Erythroblast (primary cell): ENCODE measurements at regions not wholly inside any gene's neighbourhood (a gene's known extent, or its start where the extent isn't known, plus 50 kb on each side); places are given as distances from the start of the nearest gene placed in this dataset.

Experiments
- GATA1 ChIP-seq: IDR thresholded peaks from 2 replicates; pipeline ENCODE4 v1.6.1; 2011; ENCODE audit warnings: low read depth, mild to moderate bottlenecking, control low read depth, low read length, moderate library complexity
- POLR2A ChIP-seq: IDR thresholded peaks from 2 replicates; pipeline ENCODE4 v1.6.1; 2011; ENCODE audit warnings: mild to moderate bottlenecking, low read length

- no peak for TF ChIP-seq POLR2A
- TF ChIP-seq GATA1, result no peak
Measured at GRCh38 chr6:49325891-49326290, 137.2 kb downstream of the MMUT start.
